ENCODE measurements at regions not wholly inside any gene's neighbourhood (a gene's known extent, or its start where the extent isn't known, plus 50 kb on each side); places are given as distances from the start of the nearest gene placed in this dataset.

DNA sequence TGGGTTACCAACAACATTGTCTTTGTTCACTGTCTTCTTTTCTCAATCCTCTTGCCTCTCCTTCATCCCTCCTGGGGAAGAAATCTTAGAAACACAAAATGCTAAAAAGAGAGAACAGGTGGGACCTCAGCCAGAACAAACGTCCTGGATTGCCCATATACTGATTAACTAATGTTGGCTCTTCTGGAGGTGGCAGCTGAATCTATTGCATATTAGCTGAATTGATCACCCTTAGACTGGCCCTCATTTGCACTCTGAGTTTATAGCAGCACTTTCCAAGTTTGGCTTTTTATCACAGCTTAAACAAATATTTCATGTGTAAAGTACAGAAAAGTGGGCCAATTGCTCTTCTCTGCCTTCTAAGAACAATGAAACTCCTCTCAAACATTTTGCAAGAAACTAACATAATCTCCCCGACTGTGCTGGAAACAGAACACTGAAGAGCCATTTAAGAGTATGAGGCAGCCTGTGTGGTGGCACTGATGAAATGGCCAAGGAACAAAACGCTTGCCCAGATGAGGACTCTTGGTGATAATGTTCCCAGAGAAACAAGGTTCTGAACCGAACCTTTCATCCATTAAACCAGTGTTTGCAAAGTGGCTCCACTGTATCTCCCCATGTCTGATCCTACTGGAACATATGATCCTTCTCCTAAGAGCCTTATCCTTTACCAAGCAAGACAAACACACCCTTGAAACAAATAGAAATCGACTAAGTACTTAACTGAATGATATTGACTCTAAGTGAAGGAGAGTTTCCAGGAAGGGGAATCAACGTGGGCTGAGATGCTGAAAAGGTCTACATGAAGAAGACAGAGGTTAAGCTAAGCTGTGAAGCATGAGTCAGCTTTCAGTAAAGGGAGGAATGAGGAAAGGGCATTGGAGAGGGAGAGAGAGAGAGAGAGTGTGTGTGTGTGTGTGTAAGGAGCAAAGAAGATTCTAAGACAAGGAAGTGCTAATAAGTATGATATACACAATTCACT, 83.2 kb upstream of the LIFR start:
- no peak overlapping the region for H2AFZ ChIP-seq (ENCODE audit: insufficient read depth, low read depth, low read length, poor library complexity, severe bottlenecking)
- no peaks in the 10 kb centered on the region for H3K36me3 Mint-ChIP-seq
- H3K4me1 ChIP-seq (ENCODE audit: control insufficient read depth in 1 of 2, insufficient read depth in 2 of 2, low read length in 2 of 2) = no peaks in the 10 kb centered on the region
- intact Hi-C loops (cut with micrococcal nuclease) = no loop called here
- H3K79me2 ChIP-seq (ENCODE audit: insufficient read depth, low read length) = no peaks in the 10 kb centered on the region
- no peaks in the 10 kb centered on the region for H3K36me3 ChIP-seq (replicated peaks in 1 of 2; ENCODE audit: control insufficient read depth in 1 of 2, insufficient read depth in 2 of 2, low read length in 2 of 2)
- peaks cover 0 to 14% of the 10 kb centered on the region in 2 donors for H3K9me3 ChIP-seq (replicated peaks in 1 of 2; ENCODE audit: control insufficient read depth in 1 of 2, insufficient read depth in 1 of 2, low read length in 2 of 2)
- WGBS (ENCODE audit: insufficient coverage) = 66% methylated on average over 4 of the region's 6 CpGs
- H3K4me3 ChIP-seq (replicated peaks in 1 of 3; ENCODE audit: low read depth in 2 of 3, low read length in 3 of 3) = no peak overlapping the region
- peaks cover 0 to 3% of the 10 kb centered on the region in 2 donors for H3K27me3 ChIP-seq (ENCODE audit: control insufficient read depth in 2 of 2, insufficient read depth in 2 of 2, low read length in 2 of 2)
- H3K4me3 Mint-ChIP-seq = no peak overlapping the region
- DNase-seq = no peak
- H3K9ac ChIP-seq (ENCODE audit: insufficient read depth, low read length, poor library complexity, severe bottlenecking) = no peak overlapping the region
- H3K27ac Mint-ChIP-seq = no peak overlapping the region
- peaks cover 3 to 14% (median 3%) of the 10 kb centered on the region in 3 donors for H3K27me3 Mint-ChIP-seq (ENCODE audit: low read depth in 3 of 3)
- TF ChIP-seq, protein P1, sequence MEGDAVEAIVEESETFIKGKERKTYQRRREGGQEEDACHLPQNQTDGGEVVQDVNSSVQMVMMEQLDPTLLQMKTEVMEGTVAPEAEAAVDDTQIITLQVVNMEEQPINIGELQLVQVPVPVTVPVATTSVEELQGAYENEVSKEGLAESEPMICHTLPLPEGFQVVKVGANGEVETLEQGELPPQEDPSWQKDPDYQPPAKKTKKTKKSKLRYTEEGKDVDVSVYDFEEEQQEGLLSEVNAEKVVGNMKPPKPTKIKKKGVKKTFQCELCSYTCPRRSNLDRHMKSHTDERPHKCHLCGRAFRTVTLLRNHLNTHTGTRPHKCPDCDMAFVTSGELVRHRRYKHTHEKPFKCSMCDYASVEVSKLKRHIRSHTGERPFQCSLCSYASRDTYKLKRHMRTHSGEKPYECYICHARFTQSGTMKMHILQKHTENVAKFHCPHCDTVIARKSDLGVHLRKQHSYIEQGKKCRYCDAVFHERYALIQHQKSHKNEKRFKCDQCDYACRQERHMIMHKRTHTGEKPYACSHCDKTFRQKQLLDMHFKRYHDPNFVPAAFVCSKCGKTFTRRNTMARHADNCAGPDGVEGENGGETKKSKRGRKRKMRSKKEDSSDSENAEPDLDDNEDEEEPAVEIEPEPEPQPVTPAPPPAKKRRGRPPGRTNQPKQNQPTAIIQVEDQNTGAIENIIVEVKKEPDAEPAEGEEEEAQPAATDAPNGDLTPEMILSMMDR (IDR thresholded peaks at IDR 0.05) = no peak
- no peak overlapping the region for H3K27ac ChIP-seq (ENCODE audit: low read depth in 1 of 2, low read length in 2 of 2)
- H3K9me3 Mint-ChIP-seq = peaks cover 2 to 13% (median 6%) of the 10 kb centered on the region in 7 donors
- H3K4me2 ChIP-seq (replicated peaks; ENCODE audit: extremely low read depth, low read length, poor library complexity, severe bottlenecking) = no peak overlapping the region
- H4K20me1 ChIP-seq (ENCODE audit: insufficient read depth, low read length) = no peaks in the 10 kb centered on the region
- no peaks in the 10 kb centered on the region for H3K4me1 Mint-ChIP-seq

DNA sequence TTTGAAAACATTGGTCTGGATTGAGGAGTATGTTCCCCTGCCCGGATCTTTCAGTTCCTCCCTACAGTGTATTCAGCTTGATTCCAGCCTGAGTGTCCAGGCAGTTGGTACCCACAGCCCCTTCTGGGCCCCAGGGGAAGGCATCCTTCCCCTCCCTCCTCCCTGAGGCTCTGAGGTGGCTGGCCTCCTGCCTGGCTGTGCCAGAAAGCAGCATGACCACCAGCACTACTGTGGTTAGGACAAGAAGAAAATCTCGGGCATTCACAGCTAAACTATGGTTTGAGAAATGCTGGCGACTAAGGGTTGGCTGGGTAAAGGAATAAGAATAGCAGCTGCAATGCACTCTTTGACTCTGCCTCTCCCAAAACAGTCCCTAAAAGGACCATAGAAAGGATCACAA, 84.6 kb upstream of the LIFR start:
- peaks cover 6 to 18% of the 10 kb centered on the region in 2 donors for H3K9me3 ChIP-seq (replicated peaks in 1 of 2; ENCODE audit: control insufficient read depth in 1 of 2, insufficient read depth in 1 of 2, low read length in 2 of 2)
- no peak overlapping the region for H3K27ac ChIP-seq (ENCODE audit: low read depth in 1 of 2, low read length in 2 of 2)
- no peak overlapping the region for H3K27ac Mint-ChIP-seq
- H3K4me3 ChIP-seq (replicated peaks in 1 of 3; ENCODE audit: low read depth in 2 of 3, low read length in 3 of 3) = no peak overlapping the region
- H3K36me3 ChIP-seq (replicated peaks in 1 of 2; ENCODE audit: control insufficient read depth in 1 of 2, insufficient read depth in 2 of 2, low read length in 2 of 2) = no peaks in the 10 kb centered on the region
- no peaks in the 10 kb centered on the region for H3K79me2 ChIP-seq (ENCODE audit: insufficient read depth, low read length)
- no peaks in the 10 kb centered on the region for H4K20me1 ChIP-seq (ENCODE audit: insufficient read depth, low read length)
- H2AFZ ChIP-seq (ENCODE audit: insufficient read depth, low read depth, low read length, poor library complexity, severe bottlenecking) = no peak overlapping the region
- H3K4me2 ChIP-seq (replicated peaks; ENCODE audit: extremely low read depth, low read length, poor library complexity, severe bottlenecking) = no peak overlapping the region
- H3K4me1 ChIP-seq (ENCODE audit: control insufficient read depth in 1 of 2, insufficient read depth in 2 of 2, low read length in 2 of 2) = no peaks in the 10 kb centered on the region
- no peak overlapping the region for H3K9ac ChIP-seq (ENCODE audit: insufficient read depth, low read length, poor library complexity, severe bottlenecking)
- no peak overlapping the region for H3K4me3 Mint-ChIP-seq
- no peaks in the 10 kb centered on the region for H3K36me3 Mint-ChIP-seq
- H3K4me1 Mint-ChIP-seq = no peaks in the 10 kb centered on the region
- no CpG with 5 or more reads among the region's 3 CpGs for WGBS (ENCODE audit: insufficient coverage)
- peaks cover 0 to 3% of the 10 kb centered on the region in 2 donors for H3K27me3 ChIP-seq (ENCODE audit: control insufficient read depth in 2 of 2, insufficient read depth in 2 of 2, low read length in 2 of 2)
- TF ChIP-seq, protein P1 (IDR thresholded peaks at IDR 0.05) = no peak
- H3K27me3 Mint-ChIP-seq (ENCODE audit: low read depth in 3 of 3) = peaks cover 1 to 10% (median 3%) of the 10 kb centered on the region in 3 donors
- H3K9me3 Mint-ChIP-seq = peaks cover 2 to 21% (median 8%) of the 10 kb centered on the region in 7 donors
- DNase-seq = no peak
- intact Hi-C loops (cut with micrococcal nuclease) = no loop called here

Data from CD14-positive monocyte (primary cell).